AG09309 (cell line): ENCODE measurements at regions not wholly inside any gene's neighbourhood (a gene's known extent, or its start where the extent isn't known, plus 50 kb on each side); places are given as distances from the start of the nearest gene placed in this dataset.

Source experiments
- DNase-seq: peaks from one replicate; pipeline ENCODE4 v3.0.0-alpha.2; 2010; ENCODE audit warnings: low read depth
- H3K4me3 ChIP-seq: 2 replicates; pipeline ENCODE4 v1.5.1; 2011; ENCODE audit warnings: mild to moderate bottlenecking, low read depth, low read length, moderate library complexity; ENCODE audit not compliant: control insufficient read depth
- CTCF ChIP-seq: IDR thresholded peaks from 2 replicates; pipeline ENCODE4 v1.5.1; 2011; ENCODE audit warnings: mild to moderate bottlenecking, low read depth, low read length, inconsistent platforms; ENCODE audit not compliant: insufficient read depth, control insufficient read depth; ENCODE audit errors: missing control alignments

- no peak overlapping the region for H3K4me3 ChIP-seq
Observed at GRCh38 chr2:88320076-88320773, 132.3 kb downstream of the FOXI3 start.

GRCh38 chr2:88318956-88319330, 133.6 kb downstream of the FOXI3 start:
- no peak for DNase-seq
- TF ChIP-seq CTCF, result no peak
- H3K4me3 ChIP-seq, result no peak overlapping the region

More at GRCh38 chr2:88320076-88320773, 132.3 kb downstream of the FOXI3 start:
- no peak for TF ChIP-seq CTCF
- DNase-seq, result no peak

DNA sequence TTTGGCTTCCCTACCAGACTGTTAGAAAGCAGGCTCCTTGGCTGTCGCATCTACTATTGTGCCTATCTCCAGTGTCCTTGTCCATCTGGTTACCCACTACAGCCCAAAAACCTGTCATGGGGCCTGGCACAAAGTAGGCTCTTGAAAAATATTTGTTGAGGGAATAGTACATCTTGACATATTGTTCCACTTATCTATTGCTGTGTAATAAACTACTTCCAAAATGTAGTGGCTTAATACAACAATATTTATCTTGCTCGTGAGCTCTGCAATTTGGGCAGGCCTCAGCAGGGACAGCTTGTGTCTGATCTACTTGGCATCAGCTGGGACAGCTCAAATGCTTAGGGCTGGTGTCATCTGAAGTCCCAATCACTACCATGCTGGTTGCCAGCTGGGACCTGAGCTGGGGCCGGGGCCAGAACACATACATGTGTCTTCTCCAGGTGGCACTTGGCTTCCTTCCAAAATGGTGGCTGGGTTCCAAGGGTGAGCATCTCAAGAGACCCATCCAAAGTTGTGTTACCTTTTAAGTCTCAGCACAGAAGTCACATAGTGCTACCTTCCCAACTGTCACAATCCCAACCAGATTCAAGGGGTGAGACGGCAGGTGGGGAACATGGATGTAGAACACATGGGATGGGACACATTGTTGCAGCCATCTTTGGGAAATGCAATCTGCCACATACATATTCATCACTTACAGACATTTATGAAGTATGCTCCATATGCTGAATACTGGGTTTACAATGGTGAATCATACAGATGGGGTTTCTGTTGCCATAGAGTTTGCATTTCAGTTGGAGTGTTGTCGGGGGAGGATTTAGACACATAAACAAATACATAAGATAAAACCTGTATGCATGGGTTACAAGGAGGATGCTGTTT, 134.2 kb downstream of the FOXI3 start:
- DNase-seq, result no peak
- no peak overlapping the region for H3K4me3 ChIP-seq
- no peak for TF ChIP-seq CTCF

- H3K4me3 ChIP-seq, result no peak overlapping the region
- no peak for TF ChIP-seq CTCF
- DNase-seq, result no peak
Observed at GRCh38 chr2:88310787-88311186, 140.6 kb downstream of the THNSL2 start.

DNA sequence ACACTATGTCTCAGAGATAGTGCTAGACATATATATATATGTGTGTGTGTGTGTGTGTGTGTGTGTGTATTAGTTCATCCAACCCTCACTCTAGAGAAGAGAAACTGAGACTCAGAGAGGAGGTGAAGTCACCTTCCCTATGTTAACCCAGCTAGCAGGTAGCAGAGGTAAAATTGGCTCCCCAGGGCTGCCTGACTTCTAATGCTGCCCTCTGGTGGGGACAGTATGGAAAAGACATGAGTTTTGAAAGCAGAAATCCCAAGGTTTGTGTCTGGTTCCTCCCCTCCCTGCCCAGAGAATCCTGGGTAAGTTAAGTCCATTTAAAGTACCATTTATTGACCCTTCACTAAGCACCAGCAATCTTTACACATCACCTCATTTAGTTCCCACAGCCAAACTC, 137.7 kb downstream of the THNSL2 start:
- H3K4me3 ChIP-seq, result no peak overlapping the region
- peak; percentile 32 for TF ChIP-seq CTCF
- DNase-seq, result no peak

- no peak for DNase-seq
- no peak overlapping the region for H3K4me3 ChIP-seq
- no peak for TF ChIP-seq CTCF
Observed at GRCh38 chr2:88303865-88304264, 133.7 kb downstream of the THNSL2 start.
